H1 (cell line): ENCODE measurements at regions not wholly inside any gene's neighbourhood (a gene's known extent, or its start where the extent isn't known, plus 50 kb on each side); places are given as distances from the start of the nearest gene placed in this dataset.

Experiments
- CTCF ChIA-PET: fragments of 300-600 bp; sonication (Branson Sonifier 250); formaldehyde crosslinking; loops from one replicate; lab custom pipeline; 2021; ENCODE audit not compliant: partially characterized antibody; lab: Charles Lee
- POLR2A ChIA-PET: fragments of 300-600 bp; sonication (Branson Sonifier 250); formaldehyde crosslinking; loops from one replicate; lab custom pipeline; 2021; ENCODE audit warnings: inconsistent platforms; ENCODE audit not compliant: partially characterized antibody; lab: Charles Lee
- DNase-seq, 2 experiments: peaks; one replicate each; pipeline versions ENCODE4 v3.0.0 to v3.0.0-alpha.2; 2010 to 2022; ENCODE audit warnings: low spot score in 2 of 2, low read depth in 1 of 2, mixed read lengths in 1 of 2
- FAIRE-seq: peaks from 2 replicates; lab custom pipeline; 2011; peaks lifted over from hg19 to GRCh38; lab: Jason Lieb, UNC
- H2AFZ ChIP-seq: 2 replicates; pipeline ENCODE4 v1.8.1; 2012; ENCODE audit warnings: low read length, inconsistent platforms
- H2AK5ac ChIP-seq: 2 replicates; pipeline ENCODE4 v1.6.1; 2013; ENCODE audit warnings: low read depth, low read length
- H2BK120ac ChIP-seq: replicated peaks from 2 replicates; pipeline ENCODE3; 2013; ENCODE audit warnings: low read depth, low read length, inconsistent platforms
- H2BK12ac ChIP-seq: 2 replicates; pipeline ENCODE4 v1.6.1; 2013; ENCODE audit warnings: low read depth, low read length
- H2BK15ac ChIP-seq: 2 replicates; pipeline ENCODE4 v1.6.1; 2013; ENCODE audit warnings: low read length
- H2BK20ac ChIP-seq: 2 replicates; pipeline ENCODE4 v1.6.1; 2013; ENCODE audit warnings: low read length
- H2BK5ac ChIP-seq: 2 replicates; pipeline ENCODE4 v1.6.1; 2013; ENCODE audit warnings: low read depth, low read length
- H3K14ac ChIP-seq: 2 replicates; pipeline ENCODE4 v1.6.1; 2013; ENCODE audit warnings: inconsistent platforms; ENCODE audit not compliant: insufficient read length
- H3K18ac ChIP-seq: 2 replicates; pipeline ENCODE4 v1.6.1; 2013; ENCODE audit warnings: low read length; ENCODE audit errors: extremely low read depth
- H3K23ac ChIP-seq: 2 replicates; pipeline ENCODE4 v1.6.1; 2013; ENCODE audit warnings: inconsistent platforms; ENCODE audit not compliant: insufficient read length
- H3K23me2 ChIP-seq: 2 replicates; pipeline ENCODE4 v1.6.1; 2013; ENCODE audit warnings: low read depth, low read length
- H3K27ac ChIP-seq: 2 replicates; pipeline ENCODE4 v1.6.1; 2011; ENCODE audit warnings: low read depth, low read length, inconsistent platforms
- H3K27me3 ChIP-seq, 4 experiments: replicated peaks in 1 of 4; 1 replicate in 1 of 4; 2 replicates in 3 of 4; pipeline versions ENCODE4 v1.6.1 to v1.8.1; 2011 to 2013; ENCODE audit warnings: low read length in 3 of 4, mild to moderate bottlenecking in 3 of 4, inconsistent platforms in 2 of 4, mixed read lengths in 2 of 4, moderate library complexity in 1 of 4; ENCODE audit not compliant: control insufficient read depth in 3 of 4, insufficient read depth in 3 of 4; ENCODE audit errors: extremely low read depth in 1 of 4
- H3K36me3 ChIP-seq, 4 experiments: 2 replicates each; pipeline versions ENCODE4 v1.6.1 to v1.8.1; 2011 to 2013; ENCODE audit warnings: mild to moderate bottlenecking in 4 of 4, low read length in 3 of 4, moderate library complexity in 2 of 4, control low read depth in 1 of 4, inconsistent platforms in 1 of 4; ENCODE audit not compliant: insufficient read depth in 4 of 4, control insufficient read depth in 2 of 4
- H3K4ac ChIP-seq: replicated peaks from 2 replicates; pipeline ENCODE3; 2013; ENCODE audit warnings: low read length, low read depth, mixed read lengths, inconsistent platforms; ENCODE audit not compliant: insufficient read length
- H3K4me1 ChIP-seq, 4 experiments: replicated peaks in 1 of 4; 1 replicate in 1 of 4; 2 replicates in 3 of 4; pipeline versions ENCODE4 v1.6.1 to v1.8.1; 2011 to 2013; ENCODE audit warnings: low read length in 3 of 4, inconsistent platforms in 2 of 4, mixed read lengths in 1 of 4; ENCODE audit not compliant: insufficient read depth in 4 of 4, control insufficient read depth in 3 of 4
- H3K4me2 ChIP-seq, 2 experiments: 2 replicates each; pipeline versions ENCODE4 v1.6.1 to v1.8.1; 2011 to 2013; ENCODE audit warnings: low read depth in 2 of 2, low read length in 2 of 2, control low read depth in 1 of 2, inconsistent platforms in 1 of 2, mild to moderate bottlenecking in 1 of 2; ENCODE audit not compliant: insufficient read depth in 1 of 2
- H3K4me3 ChIP-seq, 4 experiments: fragments of 200-600, 300-600 bp in 1 of 4; sonication (generic), shearing (Covaris generic), sonication (Bioruptor Twin) in 1 of 4; 2 replicates each; pipeline versions ENCODE4 v1.5.1 to v1.8.1; 2011 to 2016; ENCODE audit warnings: low read length in 4 of 4, low read depth in 3 of 4, control low read depth in 2 of 4, inconsistent platforms in 2 of 4, mild to moderate bottlenecking in 2 of 4, mixed read lengths in 1 of 4, moderate library complexity in 1 of 4; ENCODE audit not compliant: insufficient read depth in 2 of 4; ENCODE audit errors: extremely low read depth in 1 of 4
- H3K56ac ChIP-seq: replicated peaks from 2 replicates; pipeline ENCODE3; 2013; ENCODE audit warnings: low read depth, mild to moderate bottlenecking, mixed read lengths, low read length, inconsistent platforms; ENCODE audit not compliant: insufficient read length
- H3K79me1 ChIP-seq: 2 replicates; pipeline ENCODE4 v1.6.1; 2013; ENCODE audit warnings: low read depth, low read length, control low read depth
- H3K79me2 ChIP-seq, 2 experiments: 2 replicates each; pipeline versions ENCODE4 v1.6.1 to v1.8.1; 2012 to 2013; ENCODE audit warnings: low read length in 2 of 2, mild to moderate bottlenecking in 2 of 2, inconsistent platforms in 1 of 2; ENCODE audit not compliant: insufficient read depth in 2 of 2, control insufficient read depth in 1 of 2
- H3K9ac ChIP-seq, 4 experiments: replicated peaks in 1 of 4; 1 replicate in 1 of 4; 2 replicates in 3 of 4; pipeline versions ENCODE4 v1.6.1 to v1.8.1; 2011 to 2013; ENCODE audit warnings: low read depth in 3 of 4, low read length in 3 of 4, control low read depth in 2 of 4, mild to moderate bottlenecking in 2 of 4, moderate library complexity in 2 of 4, inconsistent platforms in 1 of 4; ENCODE audit errors: extremely low read depth in 1 of 4
- H3K9me3 ChIP-seq, 2 experiments: 2 replicates each; pipeline versions ENCODE4 v1.6.1 to v1.8.1; 2012 to 2013; ENCODE audit warnings: mild to moderate bottlenecking in 2 of 2, moderate library complexity in 2 of 2, control low read depth in 1 of 2, inconsistent platforms in 1 of 2, low read depth in 1 of 2, low read length in 1 of 2, mixed read lengths in 1 of 2; ENCODE audit not compliant: insufficient read depth in 2 of 2
- H4K20me1 ChIP-seq, 2 experiments: replicated peaks in 1 of 2; 2 replicates each; pipeline versions ENCODE3 to v1.8.1; 2011 to 2013; ENCODE audit warnings: inconsistent platforms in 2 of 2, low read length in 2 of 2, mild to moderate bottlenecking in 1 of 2; ENCODE audit not compliant: insufficient read depth in 2 of 2, control insufficient read depth in 1 of 2
- H4K5ac ChIP-seq: 2 replicates; pipeline ENCODE4 v1.6.1; 2013; ENCODE audit warnings: low read length, low read depth, mixed read lengths, inconsistent platforms; ENCODE audit not compliant: insufficient read length
- H4K8ac ChIP-seq: 2 replicates; pipeline ENCODE4 v1.8.0; 2013; ENCODE audit warnings: mild to moderate bottlenecking, moderate library complexity, low read length, inconsistent platforms; ENCODE audit not compliant: insufficient read depth; ENCODE audit errors: extremely low read depth
- H4K91ac ChIP-seq: replicated peaks from 2 replicates; pipeline ENCODE3; 2013; ENCODE audit warnings: low read length, mixed read lengths, inconsistent platforms; ENCODE audit not compliant: insufficient read length
- CREB1 ChIP-seq: IDR thresholded peaks from 2 replicates; pipeline ENCODE4 v1.6.1; 2012; ENCODE audit warnings: inconsistent platforms
- EGR1 ChIP-seq: IDR thresholded peaks from 2 replicates; pipeline ENCODE4 v1.6.1; 2011; ENCODE audit warnings: low read depth, low read length, borderline replicate concordance
- EZH2 ChIP-seq: fragments of 200-600 bp; sonication (generic); IDR thresholded peaks from 2 replicates; pipeline ENCODE4 v1.7.1; 2012; ENCODE audit warnings: low read depth, mild to moderate bottlenecking, moderate library complexity, low read length, inconsistent platforms; ENCODE audit not compliant: severe bottlenecking
- POLR2AphosphoS5 ChIP-seq: IDR thresholded peaks from 2 replicates; pipeline ENCODE4 v1.6.1; 2011; ENCODE audit warnings: low read depth, low read length
- SAP30 ChIP-seq: fragments of 300-600 bp; sonication (generic); IDR thresholded peaks from 2 replicates; pipeline ENCODE4 v1.7.1; 2012; ENCODE audit warnings: low read length, moderate library complexity, mild to moderate bottlenecking, inconsistent platforms; ENCODE audit not compliant: insufficient read depth, insufficient replicate concordance
- SIX5 ChIP-seq: IDR thresholded peaks from 2 replicates; pipeline ENCODE4 v1.6.1; 2011; ENCODE audit warnings: mild to moderate bottlenecking, low read depth, low read length
- TAF7 ChIP-seq: optimal IDR thresholded peaks from 2 replicates; pipeline ENCODE3; 2011; ENCODE audit warnings: low read depth, mild to moderate bottlenecking, inconsistent platforms, low read length, moderate library complexity, borderline replicate concordance
- WGBS, 2 experiments: shearing (Covaris generic) in 1 of 2; methylation state at CpG; one replicate each; pipeline versions ENCODE4 v1.1.6 to v1.1.7; 2013 to 2015; ENCODE audit warnings: low lambda C conversion rate in 2 of 2, mixed read lengths in 2 of 2, inconsistent platforms in 1 of 2, low coverage in 1 of 2, missing lambda C conversion rate in 1 of 2; ENCODE audit not compliant: insufficient replicate concordance in 2 of 2, insufficient coverage in 1 of 2, insufficient read length in 1 of 2; ENCODE audit errors: extremely low coverage in 1 of 2, missing lambda C conversion rate in 1 of 2; 5-methylcytosine and 5-hydroxymethylcytosine counted together
- TF ChIP-seq, protein P1 (sequence below): IDR thresholded peaks from 2 replicates; pipeline ENCODE4 v1.6.1; 2011; ENCODE audit warnings: low read depth, mild to moderate bottlenecking, low read length; ENCODE audit not compliant: insufficient read depth
- TF ChIP-seq, protein P2 (sequence below): IDR thresholded peaks from 2 replicates; pipeline ENCODE4 v1.6.1; 2012; ENCODE audit warnings: inconsistent platforms

DNA sequence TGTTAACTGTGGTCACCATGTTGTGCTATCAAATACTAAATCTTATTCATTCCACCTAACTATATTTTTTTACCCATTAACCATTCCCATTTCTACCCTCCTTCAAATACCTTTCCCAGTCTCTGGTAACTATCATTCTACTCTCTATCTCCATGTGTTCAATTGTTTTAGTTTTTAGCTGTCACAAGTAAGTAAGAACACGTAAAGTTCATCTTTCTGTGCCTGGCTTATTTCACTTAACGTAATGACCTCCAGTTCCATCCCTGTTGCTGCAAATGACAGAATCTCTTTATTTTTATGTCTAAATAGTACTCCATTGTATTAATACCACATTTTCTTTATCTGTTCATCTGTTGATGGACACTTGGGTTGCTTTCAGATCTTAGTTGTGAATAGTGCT is 485.1 kb upstream of the CD180 start:
- Histone ChIP-seq H3K79me2 (no peaks in the 10 kb centered on the region), H4K5ac (no peak overlapping the region), H3K23me2 (no peaks in the 10 kb centered on the region), H3K27ac (no peak overlapping the region), H2AFZ (no peak overlapping the region), H2AK5ac (no peak overlapping the region), H2BK20ac (no peak overlapping the region), H3K36me3 (no peaks in the 10 kb centered on the region; a peak in 1 of 8 replicates), H3K9ac (no peak overlapping the region), H3K18ac (no peak overlapping the region), H2BK15ac (no peak overlapping the region), H3K4me1 (peaks cover 0 to 14% (median 5%) of the 10 kb centered on the region in 4 experiments; a peak in 4 of 7 replicates), H3K4me3 (no peak overlapping the region), H3K4me2 (no peak overlapping the region), H3K27me3 (no peaks in the 10 kb centered on the region), H3K79me1 (no peaks in the 10 kb centered on the region), H4K8ac (no peak overlapping the region), H2BK12ac (no peak overlapping the region), H3K56ac (no peak overlapping the region), H3K14ac (no peak overlapping the region), H3K9me3 (peaks cover 0 to 4% of the 10 kb centered on the region in 2 experiments; a peak in 1 of 4 replicates), H2BK120ac (no peak overlapping the region), H4K20me1 (no peaks in the 10 kb centered on the region), H3K4ac (no peak overlapping the region), H2BK5ac (no peak overlapping the region), H4K91ac (no peak overlapping the region), H3K23ac (no peak overlapping the region)
- DNase-seq (no peak), FAIRE-seq (no peak)
- 91% methylated on average over 2 of the region's 2 CpGs; no CpG with 5 or more reads in 1 of the 2 experiments for WGBS, 2 experiments
- POLR2A ChIA-PET: no interaction called here
- no peak for TF ChIP-seq SIX5
- no peak for TF ChIP-seq EZH2
- TF ChIP-seq, protein P1, sequence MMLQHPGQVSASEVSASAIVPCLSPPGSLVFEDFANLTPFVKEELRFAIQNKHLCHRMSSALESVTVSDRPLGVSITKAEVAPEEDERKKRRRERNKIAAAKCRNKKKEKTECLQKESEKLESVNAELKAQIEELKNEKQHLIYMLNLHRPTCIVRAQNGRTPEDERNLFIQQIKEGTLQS: no peak
- TF ChIP-seq TAF7: no peak
- TF ChIP-seq, protein P2, sequence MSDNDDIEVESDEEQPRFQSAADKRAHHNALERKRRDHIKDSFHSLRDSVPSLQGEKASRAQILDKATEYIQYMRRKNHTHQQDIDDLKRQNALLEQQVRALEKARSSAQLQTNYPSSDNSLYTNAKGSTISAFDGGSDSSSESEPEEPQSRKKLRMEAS: no peak
- no peak for TF ChIP-seq CREB1
- TF ChIP-seq POLR2AphosphoS5: no peak
- no peak for TF ChIP-seq SAP30
- no peak for TF ChIP-seq EGR1
- CTCF ChIA-PET: no interaction called here
